HG03469 (cell line): ENCODE measurements at regions not wholly inside any gene's neighbourhood (a gene's known extent, or its start where the extent isn't known, plus 50 kb on each side); places are given as distances from the start of the nearest gene placed in this dataset.

Experiments used
- ATAC-seq: cut with Tn5 transposase; IDR thresholded peaks from one replicate; pipeline ENCODE4 v1.9.1; 2021; ENCODE audit warnings: mild to moderate bottlenecking, moderate library complexity, moderate number of reproducible peaks; ENCODE audit not compliant: unreplicated experiment

- no peak for ATAC-seq
Measured at GRCh38 chr13:99911965-99912566, 59.5 kb downstream of the ZIC5 start.

- ATAC-seq: no peak
Measured at GRCh38 chr13:99911069-99911964, 60.2 kb downstream of the ZIC5 start.

DNA sequence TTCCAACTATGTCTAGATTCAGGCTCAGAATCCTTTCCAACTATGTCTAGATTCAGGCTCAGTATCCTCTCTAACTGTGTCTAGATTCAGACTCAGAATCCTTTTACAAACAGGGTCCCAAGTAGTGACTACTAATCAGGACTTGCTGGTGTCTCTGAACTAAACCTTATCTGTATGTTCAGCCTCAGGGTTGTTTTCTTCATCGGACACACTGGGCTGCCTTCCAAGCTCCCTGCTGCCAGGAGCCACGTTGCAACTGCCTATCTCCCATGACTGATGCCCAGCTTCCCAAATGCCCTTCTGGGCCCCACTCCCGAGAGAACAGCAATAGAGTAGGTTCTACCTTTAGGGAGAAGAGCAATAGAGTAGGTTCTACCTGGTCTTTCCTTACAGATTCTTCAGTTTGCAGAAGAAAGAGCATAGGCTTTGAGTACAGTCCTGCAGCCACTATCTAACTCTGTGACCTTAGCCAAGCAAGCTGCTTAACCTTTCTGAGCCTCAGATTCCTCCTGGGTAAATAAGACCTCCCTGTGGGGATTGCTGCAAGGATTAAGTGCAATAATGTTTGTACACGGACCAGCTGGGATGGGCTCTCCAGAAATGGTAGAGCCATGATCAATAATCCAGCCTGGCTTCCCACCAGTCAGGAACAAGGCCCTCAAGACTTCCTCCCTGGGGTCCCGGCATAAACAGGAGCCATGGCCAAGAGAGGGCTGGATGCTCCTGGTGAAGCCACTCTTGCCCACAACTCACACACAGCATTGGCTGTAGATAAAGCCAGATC is 61.5 kb downstream of the ZIC5 start:
- no peak for ATAC-seq

DNA sequence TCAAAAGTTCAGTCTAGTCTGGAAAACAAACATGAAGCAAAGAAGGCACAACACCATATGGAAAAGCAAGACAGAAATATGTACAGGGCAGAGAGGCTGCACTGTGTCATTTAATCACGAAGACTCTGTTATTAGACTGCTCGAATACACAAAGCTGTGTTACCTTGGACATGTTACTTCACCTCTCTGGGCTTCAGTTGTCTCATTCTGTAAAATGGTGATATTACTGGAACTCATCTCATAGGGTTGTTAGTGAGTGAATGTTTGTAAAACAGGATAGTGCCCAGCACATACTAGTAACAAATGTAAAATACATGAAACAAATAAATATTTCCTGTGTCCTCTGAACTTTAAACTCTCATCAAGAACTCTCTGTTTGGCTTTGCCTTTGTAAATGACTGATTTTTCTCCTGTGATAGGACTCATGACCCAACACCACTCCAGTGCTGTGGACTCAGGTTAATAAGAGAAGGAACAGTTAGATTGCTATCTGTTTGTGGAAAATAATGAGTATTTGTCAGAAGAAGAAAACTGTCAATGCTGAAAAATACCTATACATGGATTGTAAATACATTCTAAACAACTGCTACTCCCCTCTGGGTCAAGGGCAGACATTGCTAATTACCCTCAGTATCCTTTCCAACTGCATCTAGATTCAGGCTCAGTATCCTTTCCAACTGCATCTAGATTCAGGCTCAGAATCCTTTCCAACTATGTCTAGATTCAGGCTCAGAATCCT is 62.3 kb downstream of the ZIC5 start:
- ATAC-seq: no peak

DNA sequence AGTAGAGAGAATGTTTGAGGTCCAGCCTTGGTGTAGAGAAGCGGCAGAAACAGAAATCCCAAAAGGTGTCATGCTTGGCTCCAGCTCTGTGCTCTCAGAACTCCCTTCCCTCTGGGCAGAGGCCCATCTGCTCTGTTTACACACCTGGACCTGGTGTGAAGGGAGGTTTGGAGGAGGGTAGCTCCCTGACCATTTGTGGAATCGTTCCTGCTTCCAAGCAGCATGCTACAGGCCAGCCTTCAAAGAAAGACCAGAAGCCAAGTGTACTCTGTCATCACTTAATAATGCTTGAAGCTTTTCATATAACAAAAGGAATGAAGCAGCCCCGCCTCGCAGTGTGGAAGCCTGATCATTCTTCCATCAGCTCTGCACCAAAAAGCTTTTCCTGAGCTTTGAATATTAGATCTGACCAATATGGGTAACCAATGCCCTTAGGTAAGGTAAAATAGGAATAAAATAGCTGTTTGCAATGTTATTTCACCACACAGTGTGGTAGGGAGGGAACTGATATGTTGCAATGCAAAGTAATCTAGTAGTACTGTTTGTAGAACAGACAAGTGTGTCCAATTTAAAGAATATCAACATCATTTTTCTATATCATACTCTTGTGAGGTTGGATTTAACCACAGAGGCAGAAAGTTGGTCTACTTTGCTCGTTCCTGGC is 63.3 kb downstream of the ZIC5 start:
- ATAC-seq: no peak

DNA sequence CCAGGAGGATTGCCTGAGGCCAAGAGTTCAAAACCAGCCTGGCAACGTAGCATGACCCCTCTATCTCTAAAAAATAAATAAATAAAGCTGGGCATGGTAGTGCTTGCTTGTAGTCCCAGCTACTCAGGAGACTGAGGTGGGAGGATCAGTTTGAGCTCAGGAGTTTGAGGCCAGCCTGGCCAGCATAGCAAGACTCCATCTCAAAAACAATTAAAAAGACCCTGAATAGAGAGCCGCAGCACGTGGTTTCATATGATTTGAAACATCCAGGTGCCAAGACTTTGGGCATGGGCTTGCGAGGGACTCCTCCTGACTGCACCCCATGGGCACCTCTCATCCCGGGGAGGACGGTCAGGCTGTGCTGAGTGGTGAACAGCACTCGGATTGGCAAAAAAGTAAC is 63.9 kb downstream of the ZIC5 start:
- no peak for ATAC-seq

DNA sequence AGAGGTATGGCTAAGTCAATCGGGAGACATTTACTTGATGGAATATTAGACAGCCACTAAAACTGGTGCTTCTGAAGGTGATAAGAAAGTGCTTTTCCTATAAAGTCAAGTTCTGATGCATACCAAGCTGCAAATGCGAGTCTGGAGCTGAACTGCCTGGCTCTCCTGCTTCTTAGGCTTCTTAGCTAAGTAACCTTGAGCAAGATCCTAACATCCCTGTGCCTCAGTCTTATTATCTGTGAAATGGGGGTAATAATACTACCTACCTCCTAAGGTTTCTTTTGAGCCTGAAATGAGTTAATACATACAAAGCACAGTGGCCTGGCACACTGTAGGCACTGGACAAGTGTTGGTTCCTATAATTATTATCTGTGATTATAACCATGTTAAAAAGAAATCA is 64.5 kb downstream of the ZIC5 start:
- no peak for ATAC-seq

- no peak for ATAC-seq
Measured at GRCh38 chr13:99905814-99906213, 65.8 kb downstream of the ZIC5 start.

- ATAC-seq: no peak
Measured at GRCh38 chr13:99905224-99905623, 66.3 kb downstream of the ZIC5 start.

GRCh38 chr13:99903140-99903539 is 68.4 kb downstream of the ZIC5 start:
- ATAC-seq: no peak

GRCh38 chr13:99902657-99903056 is 68.9 kb downstream of the ZIC5 start:
- ATAC-seq: no peak

- no peak for ATAC-seq
Measured at GRCh38 chr13:99900960-99901359, 70.6 kb downstream of the ZIC5 start.

GRCh38 chr13:99898421-99898820 is 73.1 kb downstream of the ZIC5 start:
- no peak for ATAC-seq

DNA sequence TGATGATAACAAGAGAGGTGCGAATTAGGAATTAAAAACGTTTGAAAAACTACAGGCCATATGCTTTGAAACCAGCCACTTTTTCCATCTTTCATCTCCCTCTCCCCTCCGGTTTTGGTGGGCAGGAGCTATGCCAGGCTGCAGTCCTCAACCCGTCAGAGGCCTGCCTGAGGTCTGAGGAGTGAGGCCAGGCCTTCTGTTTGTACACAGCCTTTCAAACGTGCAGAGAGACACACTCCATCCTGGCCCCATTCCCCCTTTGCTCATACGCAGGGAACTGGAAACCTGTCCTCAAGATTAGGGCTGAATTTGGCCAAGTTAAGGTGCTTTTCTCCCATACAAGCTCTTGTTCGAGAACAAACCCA is 74.5 kb downstream of the ZIC5 start:
- ATAC-seq: no peak

GRCh38 chr13:99896369-99897075 is 75.0 kb downstream of the ZIC5 start:
- no peak for ATAC-seq

- ATAC-seq: no peak
Measured at GRCh38 chr13:99895444-99896368, 75.9 kb downstream of the ZIC5 start.

GRCh38 chr13:99894840-99895443 is 76.6 kb downstream of the ZIC5 start:
- no peak for ATAC-seq

DNA sequence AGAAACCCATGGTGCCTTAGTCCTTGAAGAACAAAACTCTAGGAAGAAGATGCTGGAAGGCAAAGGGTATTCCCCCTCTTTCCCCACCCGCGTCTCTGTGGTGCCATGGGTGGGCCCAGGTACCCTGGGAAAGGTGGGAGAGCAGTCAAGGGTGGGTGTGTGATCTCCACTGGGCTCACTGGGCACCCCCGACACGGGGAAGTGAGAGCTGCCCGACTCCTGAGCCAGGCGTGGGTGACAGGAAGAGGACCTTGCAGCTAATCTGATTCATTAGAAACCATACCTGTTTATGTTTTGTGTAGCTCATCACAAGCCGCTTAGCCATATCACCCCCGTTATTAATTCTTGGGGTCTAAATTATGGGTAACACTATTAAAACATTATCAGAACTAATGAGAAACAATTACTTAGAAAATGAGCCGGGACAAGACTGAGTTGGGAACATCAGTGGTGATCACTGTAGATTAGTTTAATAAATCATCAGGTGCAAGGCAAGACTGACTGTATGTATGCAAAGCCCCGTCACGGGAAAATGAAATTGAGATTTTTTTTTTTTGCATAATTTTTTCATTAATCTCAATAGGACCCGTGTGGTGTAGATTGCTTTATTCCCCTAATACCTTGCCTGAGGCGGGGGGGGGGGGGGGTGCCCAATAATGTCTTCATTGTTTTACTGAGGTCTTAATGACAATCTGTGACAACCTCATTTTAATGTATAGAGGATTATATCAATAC is 77.3 kb downstream of the ZIC5 start:
- ATAC-seq: no peak
